ENCODE measurements at regions not wholly inside any gene's neighbourhood (a gene's known extent, or its start where the extent isn't known, plus 50 kb on each side); places are given as distances from the start of the nearest gene placed in this dataset.
A peak's percentile ranks its signal among the peaks of the same experiment; 100 is the strongest.

GRCh38 chr2:217372794-217373193, 512.9 kb upstream of the TNP1 start (continued):
- TF ChIP-seq ZNF462 (CRISPR knock-in tag; IDR thresholded peaks at IDR 0.05) (no peak), JUNB (IDR thresholded peaks at IDR 0.05; ENCODE audit: unreplicated experiment) (no peak), POLR2AphosphoS5 (IDR thresholded peaks at IDR 0.05; ENCODE audit: low read depth) (no peak), STAT1 (IDR thresholded peaks at IDR 0.05; ENCODE audit: unreplicated experiment) (no peak), NANOG (IDR thresholded peaks at IDR 0.05; ENCODE audit: borderline replicate concordance) (no peak)

DNA sequence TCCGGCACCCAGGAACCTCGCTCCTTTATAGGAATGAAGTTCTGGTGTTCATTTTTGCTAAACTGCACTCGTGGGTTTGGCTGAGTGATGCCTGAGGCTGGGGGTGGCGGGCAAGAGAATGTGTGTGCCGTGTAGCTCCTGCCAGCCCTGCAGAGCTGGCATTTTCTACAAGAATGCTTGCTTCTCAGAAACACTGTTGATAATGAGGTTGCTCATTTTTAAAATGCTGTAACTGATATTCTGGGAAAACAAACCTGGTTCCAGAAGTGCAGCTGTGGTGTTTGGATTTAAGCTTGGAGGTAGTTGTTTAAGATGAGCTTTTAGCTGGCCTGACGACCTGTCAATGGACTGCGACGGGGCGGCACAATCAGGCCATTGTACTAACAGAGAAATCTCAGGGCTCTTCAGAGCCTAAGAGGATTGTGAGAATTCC, 511.9 kb upstream of the TNP1 start:
- DNase-seq (ENCODE audit: low spot score), result no peak
- no peak for ATAC-seq

More for the DNA sequence above, 511.9 kb upstream of the TNP1 start:
- Mint-ChIP-seq H3K36me3 (ENCODE audit: low read depth) (no peaks in the 10 kb centered on the region), H3K9me3 (no peaks in the 10 kb centered on the region), H3K4me3 (no peak overlapping the region), H3K27me3 (ENCODE audit: insufficient read depth, low read depth, poor library complexity) (peaks cover 9% of the 10 kb centered on the region), H3K4me1 (peaks cover 8% of the 10 kb centered on the region; the same call in 2 of the 3 replicates), H3K27ac (no peak overlapping the region)
- Histone ChIP-seq H3K4me3 (no peak overlapping the region), H4K20me1 (replicated peaks; ENCODE audit: insufficient read depth) (no peaks in the 10 kb centered on the region), H3F3A (replicated peaks; ENCODE audit: low read depth) (no peaks in the 10 kb centered on the region), H3K79me2 (replicated peaks; ENCODE audit: insufficient read depth) (no peaks in the 10 kb centered on the region), H3K27ac (ENCODE audit: low read depth) (no peak overlapping the region), H3K4me1 (ENCODE audit: insufficient read depth) (no peaks in the 10 kb centered on the region), H3K4me2 (no peak overlapping the region), H3K9me2 (ENCODE audit: insufficient read depth) (no peaks in the 10 kb centered on the region; the same call in 1 of the 2 replicates), H3K36me3 (ENCODE audit: insufficient read depth) (no peaks in the 10 kb centered on the region), H3K27me3 (ENCODE audit: insufficient read depth) (no peaks in the 10 kb centered on the region), H2AFZ (peak overlapping the region; percentile 80; the same call in 1 of the 2 replicates)
- TF ChIP-seq EZH2 (IDR thresholded peaks at IDR 0.05; ENCODE audit: low read depth, unreplicated experiment) (no peak), CREB1 (CRISPR knock-in tag; IDR thresholded peaks at IDR 0.05; ENCODE audit: low read depth) (no peak), ZNF462 (CRISPR knock-in tag; IDR thresholded peaks at IDR 0.05) (no peak), NANOG (IDR thresholded peaks at IDR 0.05; ENCODE audit: borderline replicate concordance) (no peak), STAT1 (IDR thresholded peaks at IDR 0.05; ENCODE audit: unreplicated experiment) (no peak), EZH2phosphoT487 (IDR thresholded peaks at IDR 0.05; ENCODE audit: unreplicated experiment) (no peak), ZNF331 (CRISPR knock-in tag; IDR thresholded peaks at IDR 0.05; ENCODE audit: low read depth) (no peak), ZNF114 (CRISPR knock-in tag; IDR thresholded peaks at IDR 0.05) (no peak)
